Muscle of back (tissue), 3 donors: ENCODE measurements at regions not wholly inside any gene's neighbourhood (a gene's known extent, or its start where the extent isn't known, plus 50 kb on each side); places are given as distances from the start of the nearest gene placed in this dataset.

Experiments used
- DNase-seq, 3 donors: peaks; one replicate each; pipeline versions ENCODE4 v3.0.0 to v3.0.0-alpha.2; 2013

DNA sequence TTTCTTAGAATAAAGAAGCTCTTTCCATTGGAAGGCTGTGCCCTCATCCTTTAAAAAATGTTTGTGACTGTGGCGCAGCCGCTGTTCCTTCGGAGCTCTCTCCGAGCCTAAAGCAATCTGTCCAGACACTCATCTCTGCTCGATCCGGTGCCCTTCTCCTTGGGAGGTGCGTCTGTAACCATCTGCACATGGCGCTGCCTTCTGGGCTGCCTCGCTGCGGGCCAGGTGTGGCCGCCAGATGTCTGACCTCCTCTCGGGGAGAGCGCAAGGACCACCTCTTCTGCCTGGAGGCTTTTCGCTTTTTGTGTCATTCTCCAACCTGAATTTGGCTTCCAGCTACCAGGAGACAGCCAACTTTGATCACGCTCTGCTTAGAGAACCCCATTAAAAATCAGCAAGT lies 153.4 kb upstream of the PTCH1 start:
- DNase-seq: peak in 1 of 3 donors; percentile 16

- no peak for DNase-seq
Observed at GRCh38 chr9:95669253-95669652, 152.5 kb upstream of the PTCH1 start.

DNA sequence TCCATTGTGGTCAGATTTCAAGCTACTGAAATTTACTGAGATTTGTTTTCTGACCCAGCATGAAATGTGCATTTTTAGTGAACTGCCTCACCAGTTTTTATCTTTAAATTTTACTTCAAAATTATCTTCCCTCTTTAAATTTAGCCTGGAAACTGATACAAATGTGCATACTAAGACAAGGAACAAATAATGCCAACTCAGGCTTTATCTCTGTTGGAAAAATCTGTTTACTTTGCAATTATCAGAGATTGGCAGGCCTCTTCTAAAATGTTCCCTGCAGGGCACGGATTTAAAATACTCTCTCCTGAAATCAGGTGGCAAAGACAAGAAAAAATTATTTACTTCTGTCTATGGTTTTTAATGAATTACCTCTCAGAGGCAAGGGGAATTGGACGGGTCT lies 151.0 kb upstream of the PTCH1 start:
- no peak for DNase-seq

GRCh38 chr9:95666785-95667155 lies 150.0 kb upstream of the PTCH1 start:
- DNase-seq: no peak

- DNase-seq: no peak
Observed at GRCh38 chr9:95666096-95666784, 149.5 kb upstream of the PTCH1 start.

GRCh38 chr9:95653246-95653645 lies 136.5 kb upstream of the PTCH1 start:
- peak in 1 of 3 donors; percentile 19 for DNase-seq

GRCh38 chr9:95650720-95651119 lies 133.9 kb upstream of the PTCH1 start:
- DNase-seq: no peak

DNA sequence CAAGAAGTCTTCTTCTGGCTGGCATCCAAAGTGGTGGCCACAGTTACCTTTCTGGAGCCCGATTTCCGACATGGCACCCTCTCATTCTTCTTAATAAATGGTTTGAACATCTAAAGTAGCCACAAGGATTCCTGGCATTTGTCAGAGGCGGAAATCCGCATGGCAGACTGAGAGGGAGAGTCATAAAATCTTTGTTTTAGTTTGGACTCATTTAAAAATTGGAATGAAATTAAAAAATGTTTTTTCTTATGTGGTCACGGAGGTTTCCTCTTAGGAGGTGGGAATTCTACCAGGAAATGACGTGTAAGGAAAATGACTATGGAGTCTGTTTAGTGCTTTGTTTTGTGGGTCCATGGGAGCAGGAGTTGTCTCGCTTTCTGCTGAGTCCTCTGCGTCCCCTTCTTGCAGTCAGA lies 133.0 kb upstream of the PTCH1 start:
- DNase-seq: peak in 1 of 3 donors; percentile 9

DNA sequence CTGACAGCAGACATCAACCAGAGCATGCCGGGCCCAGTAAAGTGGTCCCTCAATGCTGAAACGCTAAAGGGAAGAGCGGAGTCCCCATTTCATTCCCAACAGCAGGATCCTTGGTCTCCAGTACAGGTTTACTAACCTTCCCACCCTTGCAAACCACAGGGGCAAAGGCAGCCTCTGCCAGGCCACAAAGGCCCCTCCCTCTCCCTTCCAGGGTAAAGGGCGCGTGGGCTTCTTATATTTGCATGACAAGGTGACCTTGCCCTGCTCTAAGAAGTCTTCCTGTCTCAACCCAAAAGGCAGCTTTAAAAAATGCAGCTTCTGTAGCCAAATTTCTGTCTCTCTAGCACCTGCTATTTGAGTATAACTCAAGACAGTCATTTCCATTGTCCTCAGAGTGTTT lies 131.5 kb upstream of the PTCH1 start:
- DNase-seq: no peak

DNA sequence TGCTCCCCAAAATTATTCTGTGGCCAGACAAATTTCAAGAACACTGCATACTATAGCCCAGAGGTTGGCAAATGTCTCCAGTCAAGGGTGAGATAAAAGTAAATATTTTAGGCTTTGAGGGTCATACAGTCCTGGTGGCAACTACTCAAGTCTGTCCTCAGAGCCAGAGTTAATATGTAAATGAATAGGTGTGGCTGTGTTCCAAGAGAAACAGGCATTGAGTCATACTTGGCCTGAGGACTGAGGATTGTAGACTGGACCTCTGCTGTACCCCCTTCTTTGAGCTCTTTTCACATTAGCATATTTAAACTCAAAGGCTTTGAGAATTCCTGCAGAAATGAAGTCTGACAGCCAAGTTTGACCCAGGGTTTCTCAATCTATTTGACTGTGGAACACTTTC lies 129.2 kb upstream of the PTCH1 start:
- no peak for DNase-seq

GRCh38 chr9:95645579-95645978 lies 128.8 kb upstream of the PTCH1 start:
- DNase-seq: no peak

GRCh38 chr9:95644377-95644776 lies 127.6 kb upstream of the PTCH1 start:
- DNase-seq: peak in 1 of 3 donors; percentile 19

DNA sequence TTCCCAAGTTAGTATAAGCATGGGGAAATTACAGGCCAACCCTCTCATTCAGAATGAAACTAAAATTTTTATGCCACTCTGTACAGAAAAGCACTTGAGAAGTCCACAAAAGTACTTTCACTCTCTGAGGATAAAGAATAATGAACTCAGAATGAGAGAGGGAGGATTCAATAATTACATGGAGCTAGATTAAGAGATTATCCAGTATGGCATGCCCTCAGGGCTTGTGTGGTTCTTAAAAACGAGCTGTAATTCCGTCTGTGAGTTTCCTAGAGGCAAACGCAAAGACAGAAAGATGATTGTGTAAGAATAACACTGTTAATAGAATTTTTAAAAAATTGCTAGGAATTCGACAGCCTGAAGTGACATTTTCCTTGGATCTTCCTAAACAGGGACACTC lies 126.8 kb upstream of the PTCH1 start:
- no peak for DNase-seq

DNA sequence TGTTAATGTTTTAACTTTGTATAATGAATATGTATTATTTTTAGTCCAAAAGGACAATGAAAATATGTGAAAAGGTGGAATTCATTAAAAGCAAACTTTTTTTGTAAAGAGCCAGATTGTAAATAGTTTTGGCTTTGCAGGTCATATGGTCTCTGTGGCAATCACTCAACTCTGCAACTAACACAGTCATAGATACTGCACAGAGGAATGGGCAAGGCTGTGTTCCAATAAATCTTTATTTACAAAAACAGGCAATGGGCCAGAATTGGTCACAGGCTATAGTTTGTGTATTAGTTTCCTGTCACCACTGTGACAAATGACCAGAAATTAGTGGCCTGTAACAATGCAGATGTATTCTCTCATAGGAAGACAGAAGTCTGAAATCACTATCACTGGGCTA lies 125.4 kb upstream of the PTCH1 start:
- no peak for DNase-seq

DNA sequence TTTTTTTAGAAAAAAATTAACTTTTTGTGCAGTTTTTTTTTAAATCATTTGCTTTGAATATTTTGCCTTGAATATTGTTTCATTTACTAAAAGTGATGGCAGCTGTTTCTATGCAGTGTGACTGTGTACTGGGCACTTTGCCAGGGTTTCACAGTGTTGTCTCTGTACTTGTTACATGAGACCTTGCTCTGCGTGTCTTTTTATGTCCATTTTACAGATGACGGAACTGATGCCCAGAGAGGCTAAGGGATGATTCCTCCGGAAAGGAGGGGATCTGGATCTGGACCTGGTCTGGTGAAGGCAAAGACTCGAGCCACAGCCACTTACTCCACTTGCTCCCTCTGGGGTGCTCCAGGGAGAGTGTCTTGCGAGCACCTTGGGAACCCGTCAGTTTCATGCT lies 124.8 kb upstream of the PTCH1 start:
- peak in 2 of 3 donors; percentile 12 to 19 for DNase-seq

GRCh38 chr9:95640336-95640735 lies 123.6 kb upstream of the PTCH1 start:
- no peak for DNase-seq

- no peak for DNase-seq
Observed at GRCh38 chr9:95635986-95636671, 119.4 kb upstream of the PTCH1 start.

- DNase-seq: no peak
Observed at GRCh38 chr9:95634536-95634935, 117.8 kb upstream of the PTCH1 start.

DNA sequence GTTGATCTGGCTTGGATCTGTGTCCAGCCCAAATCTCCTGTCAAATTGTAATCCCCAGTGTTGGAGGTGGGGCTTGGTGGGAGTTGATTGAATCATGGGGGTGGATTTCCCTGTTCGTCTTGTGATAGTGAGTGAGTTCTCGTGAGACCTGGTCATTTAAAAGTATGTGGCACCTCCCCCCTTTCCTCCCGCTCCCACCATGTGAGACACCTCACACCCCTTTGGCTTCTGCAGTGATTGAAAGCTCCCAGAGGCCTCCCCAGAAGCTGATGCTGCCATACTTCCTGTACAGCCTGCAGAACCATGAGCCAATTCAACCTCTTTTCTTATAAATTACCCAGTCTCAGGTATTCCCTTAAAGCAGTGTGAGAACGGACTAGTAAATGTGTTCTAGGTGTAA lies 117.3 kb upstream of the PTCH1 start:
- DNase-seq: no peak

DNA sequence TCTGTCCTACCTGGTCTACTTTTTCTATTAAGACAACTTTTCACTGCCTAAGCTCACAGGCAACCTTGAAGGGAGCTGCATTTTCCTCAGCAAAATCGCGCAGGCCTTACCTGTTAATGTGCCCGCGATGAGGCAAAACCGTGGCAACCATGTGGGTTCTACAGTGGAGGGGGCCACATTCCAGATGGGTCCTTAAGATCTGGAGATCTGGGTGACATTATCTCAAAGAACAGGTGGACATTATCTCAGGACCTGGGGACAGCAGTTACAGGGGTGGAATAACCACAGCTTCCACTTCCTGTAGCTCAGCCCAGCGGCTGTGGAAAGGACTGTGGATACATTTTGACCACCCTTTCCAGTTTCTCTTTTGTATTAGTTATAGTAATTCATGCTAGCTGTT lies 112.8 kb upstream of the PTCH1 start:
- no peak for DNase-seq

- no peak for DNase-seq
Observed at GRCh38 chr9:95627802-95628201, 111.0 kb upstream of the PTCH1 start.

DNA sequence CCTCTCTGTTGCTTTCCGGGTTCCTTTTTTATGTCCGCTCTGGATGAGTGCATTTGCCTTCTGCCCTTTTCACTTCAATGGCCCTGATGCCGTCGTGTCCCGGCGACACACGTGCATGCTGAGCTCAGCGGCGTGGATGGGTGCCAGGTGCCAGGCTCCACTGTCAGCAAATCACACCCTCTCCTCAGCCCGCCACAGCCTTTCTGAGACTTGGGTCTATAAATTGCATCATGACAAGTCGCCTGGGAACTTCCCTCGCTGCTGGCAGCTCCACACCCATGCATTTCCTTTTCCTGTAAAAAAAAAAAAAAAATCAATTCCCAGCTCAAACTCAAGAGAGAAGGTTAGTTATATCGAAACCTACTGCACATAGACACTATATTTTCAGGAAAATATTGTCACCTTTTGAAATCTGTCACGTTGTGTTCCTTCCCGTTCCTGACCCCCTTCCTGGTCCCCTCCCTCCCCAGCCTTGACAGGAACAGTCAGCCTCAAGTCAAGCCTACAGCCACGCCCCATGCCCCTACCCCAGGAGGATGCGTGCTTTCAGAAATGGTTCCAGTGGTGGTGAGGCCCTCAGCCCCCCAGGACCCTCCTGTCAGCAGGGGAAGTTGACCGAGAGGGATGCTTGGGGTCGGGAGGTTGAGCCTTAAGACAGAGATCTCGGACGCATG lies 110.3 kb upstream of the PTCH1 start:
- peak in 2 of 3 donors; percentile 22 to 34 for DNase-seq

DNA sequence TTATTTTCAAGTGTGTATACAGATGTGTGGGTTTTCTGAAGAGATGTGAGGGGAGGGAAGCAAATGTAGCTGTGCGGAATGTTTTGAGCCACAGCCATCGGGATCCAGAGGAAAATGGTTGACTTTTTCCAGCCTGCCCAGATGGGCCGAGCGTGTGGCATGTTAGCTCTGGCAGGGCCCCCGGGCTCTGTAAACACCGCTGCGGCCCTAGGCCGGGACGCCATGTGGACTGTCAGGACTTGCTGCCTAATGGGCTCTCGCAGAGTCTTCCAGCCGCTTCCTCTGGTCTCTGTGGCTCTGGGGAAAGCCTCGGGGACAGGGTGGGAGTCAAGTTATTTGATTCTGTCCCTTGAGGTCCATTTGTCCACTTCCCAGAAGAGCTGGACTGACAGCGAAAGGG lies 109.6 kb upstream of the PTCH1 start:
- no peak for DNase-seq
